Limb (tissue), 2 donors: ENCODE measurements at regions not wholly inside any gene's neighbourhood (a gene's known extent, or its start where the extent isn't known, plus 50 kb on each side); places are given as distances from the start of the nearest gene placed in this dataset.

ENCODE experiments used
- DNase-seq, 2 donors: peaks; one replicate each; pipeline ENCODE4 v3.0.0-alpha.2; 2016; ENCODE audit errors: extremely low spot score in 2 of 2

- DNase-seq, result no peak
Measured at GRCh38 chr1:222243902-222244301, 304.0 kb downstream of the HHIPL2 start.

- no peak for DNase-seq
Measured at GRCh38 chr1:222242492-222242891, 305.4 kb downstream of the HHIPL2 start.

GRCh38 chr1:222241410-222241809 lies 306.5 kb downstream of the HHIPL2 start:
- no peak for DNase-seq

- DNase-seq, result no peak
Measured at GRCh38 chr1:222240536-222241181, 307.2 kb downstream of the HHIPL2 start.

GRCh38 chr1:222239130-222239529 lies 308.8 kb downstream of the HHIPL2 start:
- no peak for DNase-seq

GRCh38 chr1:222234351-222234750 lies 313.6 kb downstream of the HHIPL2 start:
- no peak for DNase-seq

GRCh38 chr1:222233444-222234158 lies 314.3 kb downstream of the HHIPL2 start:
- no peak for DNase-seq

GRCh38 chr1:222232842-222233241 lies 315.1 kb downstream of the HHIPL2 start:
- DNase-seq, result no peak

- no peak for DNase-seq
Measured at GRCh38 chr1:222229672-222230312, 318.1 kb downstream of the HHIPL2 start.

- peak in 1 of 2 donors; percentile 21 for DNase-seq
Measured at GRCh38 chr1:222225316-222225691, 322.6 kb downstream of the HHIPL2 start.

GRCh38 chr1:222224636-222225315 lies 323.1 kb downstream of the HHIPL2 start:
- DNase-seq, result peak in 1 of 2 donors; percentile 36

- no peak for DNase-seq
Measured at GRCh38 chr1:222224156-222224555, 323.7 kb downstream of the HHIPL2 start.

- no peak for DNase-seq
Measured at GRCh38 chr1:222223010-222223409, 324.9 kb downstream of the HHIPL2 start.

GRCh38 chr1:222216255-222216754 lies 331.6 kb downstream of the HHIPL2 start:
- DNase-seq, result no peak

- no peak for DNase-seq
Measured at GRCh38 chr1:222210776-222211175, 337.1 kb downstream of the HHIPL2 start.

- DNase-seq, result no peak
Measured at GRCh38 chr1:222204475-222204874, 343.4 kb downstream of the HHIPL2 start.

GRCh38 chr1:222202831-222203230 lies 345.1 kb downstream of the HHIPL2 start:
- DNase-seq, result no peak

- no peak for DNase-seq
Measured at GRCh38 chr1:222196736-222197135, 351.2 kb downstream of the HHIPL2 start.

- no peak for DNase-seq
Measured at GRCh38 chr1:222196288-222196687, 351.6 kb downstream of the HHIPL2 start.

- DNase-seq, result no peak
Measured at GRCh38 chr1:222195857-222196256, 352.0 kb downstream of the HHIPL2 start.

GRCh38 chr1:222189218-222189617 lies 358.7 kb downstream of the HHIPL2 start:
- DNase-seq, result no peak
